ENCODE measurements at regions not wholly inside any gene's neighbourhood (a gene's known extent, or its start where the extent isn't known, plus 50 kb on each side); places are given as distances from the start of the nearest gene placed in this dataset.

DNA sequence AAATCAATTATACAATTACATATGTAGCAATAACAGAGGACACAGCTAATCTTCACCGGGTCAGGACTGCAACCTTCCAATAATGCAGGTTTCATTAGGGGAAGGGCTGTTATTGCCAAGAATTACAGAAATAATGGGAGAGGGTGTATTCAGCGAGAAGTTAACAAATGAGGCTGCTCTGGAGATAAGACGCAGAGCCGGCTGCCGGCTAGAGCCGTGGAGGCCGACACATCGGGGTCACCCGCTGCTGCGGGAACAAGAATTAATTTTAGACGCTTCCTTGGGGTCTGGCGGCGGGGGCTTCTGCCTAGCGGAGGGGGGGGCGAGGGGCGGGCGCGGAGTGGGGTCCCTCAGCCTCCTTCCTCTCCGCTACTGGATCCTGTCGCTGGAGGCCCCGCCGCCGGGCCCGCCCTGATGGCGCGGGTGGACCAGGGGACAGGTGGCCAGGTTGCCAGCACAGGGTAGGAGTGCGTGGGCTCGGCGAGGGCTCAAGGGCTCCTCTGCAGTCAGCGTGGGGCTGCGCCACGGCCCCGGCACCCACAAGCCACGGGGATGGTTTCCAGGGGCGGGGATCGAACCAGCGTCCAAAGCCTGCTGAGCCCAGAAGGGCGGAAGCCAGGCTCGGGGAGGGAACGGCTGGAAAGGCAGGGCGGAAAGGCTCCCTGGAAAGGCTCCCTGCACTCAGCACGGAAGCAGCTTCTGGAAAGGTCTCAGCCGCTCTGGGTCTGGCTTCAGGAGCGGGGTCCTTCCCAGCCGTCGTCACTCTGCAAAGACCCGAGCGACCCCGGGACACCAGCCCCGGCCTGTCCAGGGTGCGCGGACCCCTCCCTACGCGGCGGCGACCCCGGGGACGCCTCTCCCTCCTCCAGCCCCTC is 113.8 kb upstream of the NKX1-1 start (continued):
- TF ChIP-seq, protein P1, sequence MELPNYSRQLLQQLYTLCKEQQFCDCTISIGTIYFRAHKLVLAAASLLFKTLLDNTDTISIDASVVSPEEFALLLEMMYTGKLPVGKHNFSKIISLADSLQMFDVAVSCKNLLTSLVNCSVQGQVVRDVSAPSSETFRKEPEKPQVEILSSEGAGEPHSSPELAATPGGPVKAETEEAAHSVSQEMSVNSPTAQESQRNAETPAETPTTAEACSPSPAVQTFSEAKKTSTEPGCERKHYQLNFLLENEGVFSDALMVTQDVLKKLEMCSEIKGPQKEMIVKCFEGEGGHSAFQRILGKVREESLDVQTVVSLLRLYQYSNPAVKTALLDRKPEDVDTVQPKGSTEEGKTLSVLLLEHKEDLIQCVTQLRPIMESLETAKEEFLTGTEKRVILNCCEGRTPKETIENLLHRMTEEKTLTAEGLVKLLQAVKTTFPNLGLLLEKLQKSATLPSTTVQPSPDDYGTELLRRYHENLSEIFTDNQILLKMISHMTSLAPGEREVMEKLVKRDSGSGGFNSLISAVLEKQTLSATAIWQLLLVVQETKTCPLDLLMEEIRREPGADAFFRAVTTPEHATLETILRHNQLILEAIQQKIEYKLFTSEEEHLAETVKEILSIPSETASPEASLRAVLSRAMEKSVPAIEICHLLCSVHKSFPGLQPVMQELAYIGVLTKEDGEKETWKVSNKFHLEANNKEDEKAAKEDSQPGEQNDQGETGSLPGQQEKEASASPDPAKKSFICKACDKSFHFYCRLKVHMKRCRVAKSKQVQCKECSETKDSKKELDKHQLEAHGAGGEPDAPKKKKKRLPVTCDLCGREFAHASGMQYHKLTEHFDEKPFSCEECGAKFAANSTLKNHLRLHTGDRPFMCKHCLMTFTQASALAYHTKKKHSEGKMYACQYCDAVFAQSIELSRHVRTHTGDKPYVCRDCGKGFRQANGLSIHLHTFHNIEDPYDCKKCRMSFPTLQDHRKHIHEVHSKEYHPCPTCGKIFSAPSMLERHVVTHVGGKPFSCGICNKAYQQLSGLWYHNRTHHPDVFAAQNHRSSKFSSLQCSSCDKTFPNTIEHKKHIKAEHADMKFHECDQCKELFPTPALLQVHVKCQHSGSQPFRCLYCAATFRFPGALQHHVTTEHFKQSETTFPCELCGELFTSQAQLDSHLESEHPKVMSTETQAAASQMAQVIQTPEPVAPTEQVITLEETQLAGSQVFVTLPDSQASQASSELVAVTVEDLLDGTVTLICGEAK (IDR thresholded peaks at IDR 0.05), result peak; percentile 69
- TF ChIP-seq, protein P1 (CRISPR knock-in tag; IDR thresholded peaks at IDR 0.05), result no peak
- TF ChIP-seq, protein P2, sequence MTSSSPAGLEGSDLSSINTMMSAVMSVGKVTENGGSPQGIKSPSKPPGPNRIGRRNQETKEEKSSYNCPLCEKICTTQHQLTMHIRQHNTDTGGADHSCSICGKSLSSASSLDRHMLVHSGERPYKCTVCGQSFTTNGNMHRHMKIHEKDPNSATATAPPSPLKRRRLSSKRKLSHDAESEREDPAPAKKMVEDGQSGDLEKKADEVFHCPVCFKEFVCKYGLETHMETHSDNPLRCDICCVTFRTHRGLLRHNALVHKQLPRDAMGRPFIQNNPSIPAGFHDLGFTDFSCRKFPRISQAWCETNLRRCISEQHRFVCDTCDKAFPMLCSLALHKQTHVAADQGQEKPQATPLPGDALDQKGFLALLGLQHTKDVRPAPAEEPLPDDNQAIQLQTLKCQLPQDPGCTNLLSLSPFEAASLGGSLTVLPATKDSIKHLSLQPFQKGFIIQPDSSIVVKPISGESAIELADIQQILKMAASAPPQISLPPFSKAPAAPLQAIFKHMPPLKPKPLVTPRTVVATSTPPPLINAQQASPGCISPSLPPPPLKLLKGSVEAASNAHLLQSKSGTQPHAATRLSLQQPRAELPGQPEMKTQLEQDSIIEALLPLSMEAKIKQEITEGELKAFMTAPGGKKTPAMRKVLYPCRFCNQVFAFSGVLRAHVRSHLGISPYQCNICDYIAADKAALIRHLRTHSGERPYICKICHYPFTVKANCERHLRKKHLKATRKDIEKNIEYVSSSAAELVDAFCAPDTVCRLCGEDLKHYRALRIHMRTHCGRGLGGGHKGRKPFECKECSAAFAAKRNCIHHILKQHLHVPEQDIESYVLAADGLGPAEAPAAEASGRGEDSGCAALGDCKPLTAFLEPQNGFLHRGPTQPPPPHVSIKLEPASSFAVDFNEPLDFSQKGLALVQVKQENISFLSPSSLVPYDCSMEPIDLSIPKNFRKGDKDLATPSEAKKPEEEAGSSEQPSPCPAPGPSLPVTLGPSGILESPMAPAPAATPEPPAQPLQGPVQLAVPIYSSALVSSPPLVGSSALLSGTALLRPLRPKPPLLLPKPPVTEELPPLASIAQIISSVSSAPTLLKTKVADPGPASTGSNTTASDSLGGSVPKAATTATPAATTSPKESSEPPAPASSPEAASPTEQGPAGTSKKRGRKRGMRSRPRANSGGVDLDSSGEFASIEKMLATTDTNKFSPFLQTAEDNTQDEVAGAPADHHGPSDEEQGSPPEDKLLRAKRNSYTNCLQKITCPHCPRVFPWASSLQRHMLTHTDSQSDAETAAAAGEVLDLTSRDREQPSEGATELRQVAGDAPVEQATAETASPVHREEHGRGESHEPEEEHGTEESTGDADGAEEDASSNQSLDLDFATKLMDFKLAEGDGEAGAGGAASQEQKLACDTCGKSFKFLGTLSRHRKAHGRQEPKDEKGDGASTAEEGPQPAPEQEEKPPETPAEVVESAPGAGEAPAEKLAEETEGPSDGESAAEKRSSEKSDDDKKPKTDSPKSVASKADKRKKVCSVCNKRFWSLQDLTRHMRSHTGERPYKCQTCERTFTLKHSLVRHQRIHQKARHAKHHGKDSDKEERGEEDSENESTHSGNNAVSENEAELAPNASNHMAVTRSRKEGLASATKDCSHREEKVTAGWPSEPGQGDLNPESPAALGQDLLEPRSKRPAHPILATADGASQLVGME (CRISPR knock-in tag; IDR thresholded peaks at IDR 0.05), result 0 out of 2 replicates have a peak, but pooled peaks have one; percentile 45
- TF ChIP-seq, protein P3, sequence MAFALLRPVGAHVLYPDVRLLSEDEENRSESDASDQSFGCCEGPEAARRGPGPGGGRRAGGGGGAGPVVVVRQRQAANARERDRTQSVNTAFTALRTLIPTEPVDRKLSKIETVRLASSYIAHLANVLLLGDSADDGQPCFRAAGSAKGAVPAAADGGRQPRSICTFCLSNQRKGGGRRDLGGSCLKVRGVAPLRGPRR (CRISPR knock-in tag; IDR thresholded peaks at IDR 0.05), result no peak

Measured in K562 (cell line).